HEK293 (cell line): ENCODE measurements at regions not wholly inside any gene's neighbourhood (a gene's known extent, or its start where the extent isn't known, plus 50 kb on each side); places are given as distances from the start of the nearest gene placed in this dataset.

ENCODE experiments used
- BCL11A ChIP-seq: fragments of 450-650 bp; formaldehyde crosslinking; IDR thresholded peaks from 2 replicates; pipeline ENCODE4 v1.5.1; 2016; ENCODE audit warnings: low read depth, missing biosample characterization, missing genetic modification characterization
- CTCF ChIP-seq: fragments of 450-650 bp; formaldehyde crosslinking; IDR thresholded peaks from 2 replicates; pipeline ENCODE4 v1.5.1; 2016; ENCODE audit warnings: missing biosample characterization, missing genetic modification characterization
- REST ChIP-seq: fragments of 450-650 bp; formaldehyde crosslinking; IDR thresholded peaks from 2 replicates; pipeline ENCODE4 v1.5.1; 2016; ENCODE audit warnings: missing biosample characterization, missing genetic modification characterization
- TCF7L2 ChIP-seq: IDR thresholded peaks from 2 replicates; pipeline ENCODE4 v1.6.1; 2011; ENCODE audit warnings: low read depth, mild to moderate bottlenecking, inconsistent platforms, low read length, moderate library complexity, borderline replicate concordance
- YY1 ChIP-seq: fragments of 450-650 bp; formaldehyde crosslinking; IDR thresholded peaks from 2 replicates; pipeline ENCODE4 v1.5.1; 2018; ENCODE audit warnings: missing biosample characterization, missing genetic modification characterization
- ZBTB26 ChIP-seq: fragments of 450-650 bp; formaldehyde crosslinking; optimal IDR thresholded peaks from 2 replicates; pipeline ENCODE3; 2016; ENCODE audit warnings: missing biosample characterization, mild to moderate bottlenecking, missing genetic modification characterization
- ZNF132 ChIP-seq: fragments of 450-650 bp; formaldehyde crosslinking; IDR thresholded peaks from 2 replicates; pipeline ENCODE4 v1.5.1; 2017; ENCODE audit warnings: missing biosample characterization, missing genetic modification characterization, borderline replicate concordance
- ZNF138 ChIP-seq: fragments of 450-650 bp; formaldehyde crosslinking; IDR thresholded peaks from 2 replicates; pipeline ENCODE4 v1.5.1; 2016; ENCODE audit warnings: missing biosample characterization, missing genetic modification characterization, borderline replicate concordance
- ZNF324 ChIP-seq: fragments of 450-650 bp; formaldehyde crosslinking; IDR thresholded peaks from 2 replicates; pipeline ENCODE4 v1.5.1; 2016; ENCODE audit warnings: missing biosample characterization, missing genetic modification characterization
- ZNF48 ChIP-seq: fragments of 450-650 bp; formaldehyde crosslinking; IDR thresholded peaks from 2 replicates; pipeline ENCODE4 v1.5.1; 2016; ENCODE audit warnings: missing biosample characterization, missing genetic modification characterization
- ZNF510 ChIP-seq: fragments of 450-650 bp; formaldehyde crosslinking; IDR thresholded peaks from 2 replicates; pipeline ENCODE4 v1.5.1; 2018; ENCODE audit warnings: mild to moderate bottlenecking, missing genetic modification characterization, missing biosample characterization; ENCODE audit not compliant: insufficient replicate concordance
- ZNF548 ChIP-seq: fragments of 450-650 bp; formaldehyde crosslinking; IDR thresholded peaks from 2 replicates; pipeline ENCODE4 v1.5.1; 2016; ENCODE audit warnings: missing biosample characterization, missing genetic modification characterization
- ZNF558 ChIP-seq: fragments of 450-650 bp; formaldehyde crosslinking; IDR thresholded peaks from 2 replicates; pipeline ENCODE4 v1.5.1; 2016; ENCODE audit warnings: missing biosample characterization, missing genetic modification characterization

GRCh38 chr18:78221496-78221895, 758.1 kb upstream of the SALL3 start:
- TF ChIP-seq ZNF548 (tag by site-specific recombination) (no peak), TCF7L2 (no peak), CTCF (no peak), ZNF48 (tag by site-specific recombination) (no peak), ZBTB26 (tag by site-specific recombination) (no peak), ZNF510 (no peak), ZNF324 (tag by site-specific recombination) (no peak), BCL11A (tag by site-specific recombination) (no peak), ZNF132 (tag by site-specific recombination) (no peak), YY1 (tag by site-specific recombination) (no peak), ZNF138 (tag by site-specific recombination) (no peak), ZNF558 (tag by site-specific recombination) (no peak), REST (tag by site-specific recombination) (no peak)
